Vagina (tissue), 2 donors: ENCODE measurements at regions not wholly inside any gene's neighbourhood (a gene's known extent, or its start where the extent isn't known, plus 50 kb on each side); places are given as distances from the start of the nearest gene placed in this dataset.

Experiments
- DNase-seq, 2 donors: peaks; one replicate each; pipeline ENCODE4 v3.0.0-alpha.2; 2017; ENCODE audit errors: extremely low spot score in 2 of 2
- H3K27ac ChIP-seq: fragments of 200-600 bp; sonication (generic); one replicate; pipeline ENCODE4 v1.5.1; 2019
- H3K27me3 ChIP-seq: fragments of 200-600 bp; sonication (generic); one replicate; pipeline ENCODE4 v1.5.1; 2019
- H3K36me3 ChIP-seq, 2 donors: fragments of 200-600 bp; sonication (generic); one replicate each; pipeline ENCODE4 v1.5.1; 2017 to 2019
- H3K4me1 ChIP-seq: fragments of 200-600 bp; sonication (generic); one replicate; pipeline ENCODE4 v1.5.1; 2019
- H3K4me3 ChIP-seq, 2 donors: fragments of 200-600 bp; sonication (generic); 1 replicate in 1 of 2; 2 replicates in 1 of 2; pipeline ENCODE4 v1.5.1; 2016 to 2019
- H3K9me3 ChIP-seq: fragments of 200-600 bp; sonication (generic); one replicate; pipeline ENCODE4 v1.5.1; 2019
- CTCF ChIP-seq, 3 experiments: fragments of 450-650 bp in 2 of 3; fragments of 200-600 bp in 1 of 3; sonication (generic) in 1 of 3; IDR thresholded peaks; one replicate each; pipeline ENCODE4 v1.5.1; 2017 to 2019; ENCODE audit warnings: antibody characterized with exemption in 3 of 3, mild to moderate bottlenecking in 2 of 3, moderate library complexity in 2 of 3
- POLR2A ChIP-seq, 2 donors: fragments of 450-650 bp; IDR thresholded peaks; one replicate each; pipeline ENCODE4 v1.6.1; 2017; ENCODE audit warnings: antibody characterized with exemption in 2 of 2, mild to moderate bottlenecking in 2 of 2, moderate library complexity in 2 of 2
- POLR2AphosphoS5 ChIP-seq, 2 donors: sonication (generic); formaldehyde crosslinking; IDR thresholded peaks; one replicate each; pipeline ENCODE4 v1.9.0; 2017; ENCODE audit warnings: antibody characterized with exemption in 2 of 2, mild to moderate bottlenecking in 2 of 2, low read depth in 1 of 2; ENCODE audit not compliant: insufficient read depth in 1 of 2
- intact Hi-C: fragments of 100-400 bp; cut with DNase I; formaldehyde crosslinking; loops from one replicate; pipeline ENCODE4 v1.15.1; 2023

GRCh38 chr2:223503746-223504145, 98.4 kb downstream of the SCG2 start:
- H3K27me3 ChIP-seq: no peaks in the 10 kb centered on the region
- H3K4me3 ChIP-seq: no peak overlapping the region
- H3K4me1 ChIP-seq: no peaks in the 10 kb centered on the region
- H3K36me3 ChIP-seq: no peaks in the 10 kb centered on the region
- no peaks in the 10 kb centered on the region for H3K9me3 ChIP-seq
- TF ChIP-seq POLR2AphosphoS5 (IDR thresholded peaks at IDR 0.05; ENCODE audit: insufficient read depth in 1 of 2, low read depth in 1 of 2): no peak
- no peak for TF ChIP-seq POLR2A (IDR thresholded peaks at IDR 0.05)
- no peak for TF ChIP-seq CTCF (IDR thresholded peaks at IDR 0.05)
- no peak overlapping the region for H3K27ac ChIP-seq
- DNase-seq: no peak
- intact Hi-C loops: no loop called here

GRCh38 chr2:223508372-223508771, 93.8 kb downstream of the SCG2 start:
- Histone ChIP-seq H3K4me1 (no peaks in the 10 kb centered on the region), H3K36me3 (no peaks in the 10 kb centered on the region), H3K9me3 (no peaks in the 10 kb centered on the region), H3K4me3 (no peak overlapping the region), H3K27ac (no peak overlapping the region), H3K27me3 (no peaks in the 10 kb centered on the region)
- intact Hi-C loops: no loop called here
- no peak for DNase-seq
- TF ChIP-seq CTCF (IDR thresholded peaks at IDR 0.05): no peak
- no peak for TF ChIP-seq POLR2A (IDR thresholded peaks at IDR 0.05)
- TF ChIP-seq POLR2AphosphoS5 (IDR thresholded peaks at IDR 0.05; ENCODE audit: insufficient read depth in 1 of 2, low read depth in 1 of 2): no peak

- Histone ChIP-seq H3K4me3 (no peak overlapping the region), H3K27me3 (no peaks in the 10 kb centered on the region), H3K27ac (no peak overlapping the region), H3K9me3 (no peaks in the 10 kb centered on the region), H3K36me3 (no peaks in the 10 kb centered on the region), H3K4me1 (no peaks in the 10 kb centered on the region)
- no peak for DNase-seq
- TF ChIP-seq POLR2AphosphoS5 (IDR thresholded peaks at IDR 0.05; ENCODE audit: insufficient read depth in 1 of 2, low read depth in 1 of 2): no peak
- no peak for TF ChIP-seq POLR2A (IDR thresholded peaks at IDR 0.05)
- no peak for TF ChIP-seq CTCF (IDR thresholded peaks at IDR 0.05)
- intact Hi-C loops: no loop called here
These were observed 91.4 kb downstream of the SCG2 start for GRCh38 chr2:223510713-223511112.

GRCh38 chr2:223511168-223511567, 91.0 kb downstream of the SCG2 start:
- Histone ChIP-seq H3K9me3 (no peaks in the 10 kb centered on the region), H3K4me3 (no peak overlapping the region), H3K4me1 (no peaks in the 10 kb centered on the region), H3K27me3 (no peaks in the 10 kb centered on the region), H3K27ac (no peak overlapping the region), H3K36me3 (no peaks in the 10 kb centered on the region)
- intact Hi-C loops: no loop called here
- TF ChIP-seq CTCF (IDR thresholded peaks at IDR 0.05) (no peak), POLR2A (IDR thresholded peaks at IDR 0.05) (no peak), POLR2AphosphoS5 (IDR thresholded peaks at IDR 0.05; ENCODE audit: insufficient read depth in 1 of 2, low read depth in 1 of 2) (no peak)
- DNase-seq: no peak

GRCh38 chr2:223513771-223514455, 88.2 kb downstream of the SCG2 start:
- no peaks in the 10 kb centered on the region for H3K36me3 ChIP-seq
- intact Hi-C loops: no loop called here
- no peaks in the 10 kb centered on the region for H3K9me3 ChIP-seq
- DNase-seq: no peak
- no peak for TF ChIP-seq CTCF (IDR thresholded peaks at IDR 0.05)
- no peak for TF ChIP-seq POLR2AphosphoS5 (IDR thresholded peaks at IDR 0.05; ENCODE audit: insufficient read depth in 1 of 2, low read depth in 1 of 2)
- no peak for TF ChIP-seq POLR2A (IDR thresholded peaks at IDR 0.05)
- H3K27ac ChIP-seq: no peak overlapping the region
- no peaks in the 10 kb centered on the region for H3K4me1 ChIP-seq
- no peak overlapping the region for H3K4me3 ChIP-seq
- H3K27me3 ChIP-seq: no peaks in the 10 kb centered on the region
